HG03060 (cell line): ENCODE measurements at regions not wholly inside any gene's neighbourhood (a gene's known extent, or its start where the extent isn't known, plus 50 kb on each side); places are given as distances from the start of the nearest gene placed in this dataset.

Experiments
- ATAC-seq: cut with Tn5 transposase; IDR thresholded peaks from one replicate; pipeline ENCODE4 v1.9.1; 2021; ENCODE audit warnings: low read depth, moderate number of reproducible peaks; ENCODE audit not compliant: unreplicated experiment

GRCh38 chr5:124289641-124290311 is 456.7 kb downstream of the ZNF608 start:
- ATAC-seq = no peak

- ATAC-seq = no peak
Observed at GRCh38 chr5:124289130-124289529, 457.3 kb downstream of the ZNF608 start.

- no peak for ATAC-seq
Observed at GRCh38 chr5:124287813-124288212, 458.6 kb downstream of the ZNF608 start.

- no peak for ATAC-seq
Observed at GRCh38 chr5:124285733-124286132, 460.7 kb downstream of the ZNF608 start.

GRCh38 chr5:124285071-124285470 is 461.4 kb downstream of the ZNF608 start:
- no peak for ATAC-seq

GRCh38 chr5:124283031-124283430 is 463.4 kb downstream of the ZNF608 start:
- no peak for ATAC-seq

GRCh38 chr5:124280079-124280478 is 466.4 kb downstream of the ZNF608 start:
- ATAC-seq = no peak

- ATAC-seq = no peak
Observed at GRCh38 chr5:124279146-124279876, 467.1 kb downstream of the ZNF608 start.

- no peak for ATAC-seq
Observed at GRCh38 chr5:124278636-124279035, 467.8 kb downstream of the ZNF608 start.

GRCh38 chr5:124277767-124278545 is 468.5 kb downstream of the ZNF608 start:
- ATAC-seq = no peak

- no peak for ATAC-seq
Observed at GRCh38 chr5:124276166-124276565, 470.3 kb downstream of the ZNF608 start.

- ATAC-seq = no peak
Observed at GRCh38 chr5:124274949-124275348, 471.5 kb downstream of the ZNF608 start.

- ATAC-seq = no peak
Observed at GRCh38 chr5:124264499-124264898, 481.9 kb downstream of the ZNF608 start.

GRCh38 chr5:124263680-124264491 is 482.6 kb downstream of the ZNF608 start:
- ATAC-seq = no peak

- ATAC-seq = no peak
Observed at GRCh38 chr5:124262991-124263571, 483.4 kb downstream of the ZNF608 start.

GRCh38 chr5:124262470-124262869 is 484.0 kb downstream of the ZNF608 start:
- no peak for ATAC-seq

- no peak for ATAC-seq
Observed at GRCh38 chr5:124261848-124262247, 484.6 kb downstream of the ZNF608 start.

- no peak for ATAC-seq
Observed at GRCh38 chr5:124260921-124261515, 485.4 kb downstream of the ZNF608 start.

GRCh38 chr5:124259017-124259416 is 487.4 kb downstream of the ZNF608 start:
- ATAC-seq = no peak

- no peak for ATAC-seq
Observed at GRCh38 chr5:124257048-124257447, 489.4 kb downstream of the ZNF608 start.
